Coronary artery (tissue), 2 donors: ENCODE measurements at regions not wholly inside any gene's neighbourhood (a gene's known extent, or its start where the extent isn't known, plus 50 kb on each side); places are given as distances from the start of the nearest gene placed in this dataset.

Experiments used
- DNase-seq: peaks from one replicate; pipeline ENCODE4 v3.0.0-alpha.2; 2017; ENCODE audit warnings: low spot score
- H3K27ac ChIP-seq, 2 donors: fragments of 200-600 bp; sonication (generic); one replicate each; pipeline ENCODE4 v1.5.1; 2016 to 2019
- H3K4me3 ChIP-seq: fragments of 200-600 bp; sonication (generic); 2 replicates; pipeline ENCODE4 v1.5.1; 2016; ENCODE audit warnings: mild to moderate bottlenecking, moderate library complexity
- CTCF ChIP-seq: fragments of 200-600 bp; sonication (generic); IDR thresholded peaks from one replicate; pipeline ENCODE4 v1.5.1; 2019; ENCODE audit warnings: antibody characterized with exemption

GRCh38 chr3:82581350-82581749 is 819.9 kb upstream of the GBE1 start:
- Histone ChIP-seq H3K27ac (no peak overlapping the region), H3K4me3 (no peak overlapping the region)
- TF ChIP-seq CTCF = no peak
- no peak for DNase-seq

- TF ChIP-seq CTCF = no peak
- H3K27ac ChIP-seq = no peak overlapping the region
- no peak for DNase-seq
- no peak overlapping the region for H3K4me3 ChIP-seq
Observed at GRCh38 chr3:82572721-82573120, 811.3 kb upstream of the GBE1 start.

- DNase-seq = no peak
- TF ChIP-seq CTCF = no peak
- Histone ChIP-seq H3K4me3 (no peak overlapping the region), H3K27ac (no peak overlapping the region)
Observed at GRCh38 chr3:82568776-82569338, 807.4 kb upstream of the GBE1 start.

GRCh38 chr3:82567029-82567600 is 805.7 kb upstream of the GBE1 start:
- no peak overlapping the region for H3K4me3 ChIP-seq
- TF ChIP-seq CTCF = no peak
- no peak overlapping the region for H3K27ac ChIP-seq
- no peak for DNase-seq

- DNase-seq = no peak
- Histone ChIP-seq H3K27ac (no peak overlapping the region), H3K4me3 (no peak overlapping the region)
- TF ChIP-seq CTCF = no peak
Observed at GRCh38 chr3:82562896-82563295, 801.5 kb upstream of the GBE1 start.

- H3K4me3 ChIP-seq = no peak overlapping the region
- no peak overlapping the region for H3K27ac ChIP-seq
- no peak for DNase-seq
- TF ChIP-seq CTCF = no peak
Observed at GRCh38 chr3:82561784-82562183, 800.3 kb upstream of the GBE1 start.

GRCh38 chr3:82558081-82558480 is 796.6 kb upstream of the GBE1 start:
- no peak for DNase-seq
- TF ChIP-seq CTCF = no peak
- H3K27ac ChIP-seq = no peak overlapping the region

More at GRCh38 chr3:82558081-82558480, 796.6 kb upstream of the GBE1 start:
- no peak overlapping the region for H3K4me3 ChIP-seq
